Stomach (tissue), 4 donors: ENCODE measurements at regions not wholly inside any gene's neighbourhood (a gene's known extent, or its start where the extent isn't known, plus 50 kb on each side); places are given as distances from the start of the nearest gene placed in this dataset.

ENCODE experiments used
- CTCF ChIP-seq, 7 experiments: fragments of 450-650 bp in 4 of 7; fragments of 200-600 bp in 3 of 7; sonication (generic) in 3 of 7; IDR thresholded peaks; one replicate each; pipeline ENCODE4 v1.5.1; 2016 to 2019; ENCODE audit warnings: antibody characterized with exemption in 7 of 7, control low read depth in 2 of 7, mild to moderate bottlenecking in 1 of 7
- POLR2A ChIP-seq, 4 donors: fragments of 450-650 bp; IDR thresholded peaks; one replicate each; pipeline ENCODE4 v1.6.1; 2016; ENCODE audit warnings: antibody characterized with exemption in 4 of 4, control low read depth in 2 of 4, mild to moderate bottlenecking in 1 of 4, moderate library complexity in 1 of 4

GRCh38 chr4:157911662-157912061 is 261.2 kb downstream of the GASK1B start:
- TF ChIP-seq POLR2A (IDR thresholded peaks at IDR 0.05) (no peak), CTCF (IDR thresholded peaks at IDR 0.05) (no peak)
